Spinal cord (tissue), 9 donors: ENCODE measurements at regions not wholly inside any gene's neighbourhood (a gene's known extent, or its start where the extent isn't known, plus 50 kb on each side); places are given as distances from the start of the nearest gene placed in this dataset.

Experiments
- DNase-seq, 6 donors: peaks; one replicate each; pipeline versions ENCODE4 v3.0.0 to v3.0.0-alpha.2; 2013 to 2015; ENCODE audit warnings: low spot score in 6 of 6, low read depth in 4 of 6
- H3K27ac ChIP-seq: one replicate; pipeline ENCODE4 v1.5.1; 2013; ENCODE audit warnings: low read depth, low read length, control low read depth
- H3K27me3 ChIP-seq: one replicate; pipeline ENCODE4 v1.6.1; 2013; ENCODE audit warnings: low read length; ENCODE audit not compliant: control insufficient read depth, insufficient read depth
- H3K36me3 ChIP-seq: one replicate; pipeline ENCODE4 v1.6.1; 2013; ENCODE audit warnings: low read length; ENCODE audit not compliant: control insufficient read depth, insufficient read depth
- H3K4me1 ChIP-seq: one replicate; pipeline ENCODE4 v1.6.1; 2013; ENCODE audit warnings: low read length; ENCODE audit not compliant: control insufficient read depth, insufficient read depth
- H3K4me3 ChIP-seq: one replicate; pipeline ENCODE4 v1.5.1; 2013; ENCODE audit warnings: low read depth, low read length, control low read depth
- H3K9me3 ChIP-seq: one replicate; pipeline ENCODE4 v1.6.1; 2013; ENCODE audit warnings: low read length; ENCODE audit not compliant: control insufficient read depth, insufficient read depth
- WGBS: methylation state at CpG from one replicate; pipeline ENCODE4 v1.1.5; 2013; ENCODE audit warnings: missing lambda C conversion rate; ENCODE audit not compliant: insufficient coverage; 5-methylcytosine and 5-hydroxymethylcytosine counted together
- donor health status: healthy.

GRCh38 chr13:29977476-29978120 is 127.2 kb upstream of the UBL3 start:
- Histone ChIP-seq H3K4me3 (no peak overlapping the region), H3K27me3 (no peaks in the 10 kb centered on the region), H3K36me3 (no peaks in the 10 kb centered on the region), H3K4me1 (no peaks in the 10 kb centered on the region), H3K9me3 (no peaks in the 10 kb centered on the region), H3K27ac (no peak overlapping the region)
- no peak for DNase-seq
- WGBS = 100% methylated on average over 1 of the region's 6 CpGs

GRCh38 chr13:29976535-29976934 is 126.1 kb upstream of the UBL3 start:
- Histone ChIP-seq H3K36me3 (no peaks in the 10 kb centered on the region), H3K27ac (no peak overlapping the region), H3K4me1 (no peaks in the 10 kb centered on the region), H3K9me3 (no peaks in the 10 kb centered on the region), H3K27me3 (no peaks in the 10 kb centered on the region), H3K4me3 (no peak overlapping the region)
- 78% methylated on average over 2 of the region's 5 CpGs for WGBS
- DNase-seq = no peak

GRCh38 chr13:29975283-29975682 is 124.9 kb upstream of the UBL3 start:
- Histone ChIP-seq H3K36me3 (no peaks in the 10 kb centered on the region), H3K27ac (no peak overlapping the region), H3K4me1 (no peaks in the 10 kb centered on the region), H3K4me3 (no peak overlapping the region), H3K27me3 (no peaks in the 10 kb centered on the region), H3K9me3 (no peaks in the 10 kb centered on the region)
- no CpG with 5 or more reads among the region's 1 CpG for WGBS
- DNase-seq = no peak

DNA sequence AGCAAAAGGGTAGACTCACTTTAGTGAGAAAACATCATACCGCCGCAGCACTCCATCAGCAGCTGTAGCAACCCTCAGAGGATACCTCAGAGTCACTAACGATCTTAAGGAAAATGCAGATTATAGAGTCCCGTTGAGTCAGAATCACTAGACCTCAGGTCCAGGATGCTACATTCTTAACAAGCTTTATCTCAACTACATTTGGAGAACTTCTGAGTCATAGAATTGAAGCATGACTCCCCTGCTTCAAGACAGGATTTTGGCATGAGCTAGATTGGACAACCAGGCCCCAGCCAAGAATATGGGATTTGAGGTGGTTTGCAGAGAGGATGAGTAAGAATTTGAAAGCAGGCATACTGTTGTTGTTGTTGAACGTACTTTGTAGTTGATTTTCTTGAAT is 118.9 kb upstream of the UBL3 start:
- DNase-seq = no peak
- Histone ChIP-seq H3K4me1 (no peaks in the 10 kb centered on the region), H3K36me3 (no peaks in the 10 kb centered on the region), H3K27ac (no peak overlapping the region), H3K4me3 (no peak overlapping the region), H3K9me3 (no peaks in the 10 kb centered on the region), H3K27me3 (no peaks in the 10 kb centered on the region)
- 100% methylated on average over 4 of the region's 5 CpGs for WGBS

DNA sequence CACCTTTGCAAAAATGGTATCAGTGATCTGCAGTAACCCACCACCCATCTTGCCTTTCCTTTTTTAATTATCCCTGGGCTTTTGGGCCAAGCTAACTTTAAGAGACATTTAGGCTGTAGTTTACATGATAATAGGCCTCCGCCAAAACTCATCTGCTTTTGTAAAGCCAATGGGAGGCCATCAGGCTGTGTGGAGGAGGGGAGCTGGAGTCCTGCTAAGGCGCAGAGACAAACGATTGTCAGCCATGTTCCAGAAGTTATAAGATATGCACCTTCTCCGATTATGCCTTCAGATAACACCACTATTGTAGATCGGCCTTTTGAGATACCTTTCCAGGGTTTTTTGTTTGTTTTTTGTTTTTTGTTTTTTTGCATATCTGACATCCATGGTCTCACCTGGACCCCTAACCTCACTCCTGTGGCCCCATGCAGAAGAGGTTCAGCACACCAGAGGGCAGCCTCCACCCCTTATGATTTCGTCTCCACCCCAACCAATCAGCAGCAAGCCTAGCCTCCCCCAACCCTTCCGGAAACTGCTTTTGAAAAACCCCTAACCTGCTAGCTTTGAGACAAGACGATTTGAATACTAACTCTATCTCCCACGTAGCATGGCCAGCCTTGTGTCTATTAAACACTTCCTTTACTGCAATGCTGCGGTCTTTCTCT is 113.9 kb upstream of the UBL3 start:
- no peak for DNase-seq
- Histone ChIP-seq H3K27ac (no peak overlapping the region), H3K4me3 (no peak overlapping the region), H3K9me3 (no peaks in the 10 kb centered on the region), H3K36me3 (no peaks in the 10 kb centered on the region), H3K27me3 (no peaks in the 10 kb centered on the region), H3K4me1 (peaks cover 8% of the 10 kb centered on the region)
- 92% methylated on average over 5 of the region's 10 CpGs for WGBS

DNA sequence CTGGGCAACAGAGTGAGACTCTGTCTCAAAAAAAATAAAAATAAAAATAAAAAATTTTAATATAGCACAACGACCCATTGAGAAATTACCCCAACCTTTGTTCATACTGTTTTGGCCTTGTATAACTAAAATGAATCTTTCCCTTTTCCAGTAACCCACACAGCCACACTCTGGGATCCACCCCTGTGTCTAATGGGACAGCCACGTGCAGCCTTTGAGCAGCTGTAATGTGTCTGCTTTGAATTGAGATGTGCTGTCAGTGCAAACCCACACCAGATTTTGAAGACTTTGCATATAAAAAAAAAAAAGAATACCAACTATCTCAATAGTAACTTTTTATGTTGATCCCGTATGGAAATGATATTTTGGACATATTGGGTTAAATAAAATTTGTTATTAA is 112.7 kb upstream of the UBL3 start:
- no CpG with 5 or more reads among the region's 3 CpGs for WGBS

DNA sequence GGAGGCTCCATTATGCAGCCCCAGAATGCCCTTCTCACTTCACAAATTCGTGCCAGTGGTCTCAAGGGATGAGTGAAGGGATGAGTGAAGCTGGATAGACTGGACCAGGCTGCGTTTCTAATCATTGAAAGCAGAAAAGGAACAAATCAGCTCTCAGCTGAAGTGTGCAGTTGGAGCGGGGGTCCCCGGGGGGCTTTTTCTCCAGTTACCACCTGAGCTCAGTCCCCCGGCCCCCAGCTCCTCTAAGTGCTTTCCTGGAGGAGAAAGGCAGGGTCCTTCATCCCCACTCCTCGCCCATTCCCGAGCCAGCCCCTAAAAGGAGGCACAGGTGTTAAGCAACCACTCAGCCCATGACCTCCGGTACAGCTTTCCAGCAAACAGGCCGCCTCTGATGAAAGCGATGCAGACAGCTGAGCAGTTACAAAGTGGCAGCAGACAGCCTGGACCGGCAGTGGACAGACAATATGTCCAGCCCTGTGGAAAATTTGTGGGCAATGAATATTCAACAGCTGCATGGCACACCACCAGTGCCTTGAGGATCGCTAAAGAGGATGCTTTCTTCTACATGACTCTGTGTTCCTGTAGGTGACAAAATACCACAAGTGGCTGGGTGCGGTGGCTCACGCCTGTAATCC is 110.7 kb upstream of the UBL3 start:
- no peaks in the 10 kb centered on the region for H3K9me3 ChIP-seq
- H3K27ac ChIP-seq = no peak overlapping the region
- H3K36me3 ChIP-seq = no peaks in the 10 kb centered on the region
- H3K4me3 ChIP-seq = no peak overlapping the region
- peaks cover 18% of the 10 kb centered on the region for H3K4me1 ChIP-seq
- H3K27me3 ChIP-seq = no peaks in the 10 kb centered on the region
- peak in 2 of 6 donors; percentile 49 to 51 for DNase-seq
- 43% methylated on average over 9 of the region's 14 CpGs for WGBS

More for the DNA sequence above, 112.7 kb upstream of the UBL3 start:
- Histone ChIP-seq H3K4me3 (no peak overlapping the region), H3K27me3 (no peaks in the 10 kb centered on the region), H3K27ac (no peak overlapping the region), H3K36me3 (no peaks in the 10 kb centered on the region), H3K9me3 (no peaks in the 10 kb centered on the region), H3K4me1 (peaks cover 11% of the 10 kb centered on the region)
- DNase-seq = no peak

DNA sequence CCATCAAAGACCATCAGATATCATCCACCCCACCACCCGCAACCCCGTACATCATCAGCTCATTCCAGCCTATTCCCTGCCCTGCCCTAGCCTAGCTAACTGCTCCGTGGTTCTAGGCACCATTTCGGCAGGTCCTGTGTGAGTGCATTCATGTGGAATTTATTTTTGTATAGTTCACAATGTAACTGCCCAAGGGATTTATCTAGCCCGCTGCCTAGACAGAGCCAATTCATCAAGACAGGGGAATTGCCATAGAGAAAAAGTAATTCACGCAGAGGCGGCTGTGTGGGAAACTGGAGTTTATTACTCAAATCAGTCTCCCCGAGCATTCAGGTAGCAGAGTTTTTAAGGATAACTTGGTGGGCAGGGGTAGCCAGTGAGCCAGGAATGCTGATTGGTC is 109.2 kb upstream of the UBL3 start:
- Histone ChIP-seq H3K27me3 (no peaks in the 10 kb centered on the region), H3K36me3 (no peaks in the 10 kb centered on the region), H3K9me3 (no peaks in the 10 kb centered on the region), H3K4me3 (no peak overlapping the region), H3K27ac (no peak overlapping the region), H3K4me1 (peaks cover 18% of the 10 kb centered on the region)
- peak in 1 of 6 donors; percentile 73 for DNase-seq
- WGBS = 53% methylated on average over 5 of the region's 8 CpGs

DNA sequence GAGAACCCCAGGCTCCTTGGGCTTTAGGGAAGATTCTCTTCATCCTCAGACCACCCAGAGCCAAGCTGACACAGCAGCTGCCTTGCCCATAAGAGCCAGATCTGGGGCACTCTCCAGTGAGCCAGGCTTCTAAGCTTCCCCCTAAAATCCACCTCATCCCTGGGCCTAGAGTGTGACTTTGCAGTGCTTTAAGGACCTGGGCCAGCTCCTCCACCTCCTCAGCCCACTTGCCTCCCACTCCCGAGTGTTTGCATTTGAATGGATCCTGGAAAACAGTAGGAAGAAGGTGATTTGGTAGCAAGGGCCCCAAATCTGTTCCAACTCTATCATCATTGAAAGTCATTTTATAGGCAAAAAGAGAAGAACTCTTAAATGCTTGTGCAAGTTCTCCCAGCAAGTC is 108.7 kb upstream of the UBL3 start:
- Histone ChIP-seq H3K4me3 (no peak overlapping the region), H3K4me1 (peaks cover 18% of the 10 kb centered on the region), H3K27me3 (no peaks in the 10 kb centered on the region), H3K27ac (no peak overlapping the region), H3K9me3 (no peaks in the 10 kb centered on the region), H3K36me3 (no peaks in the 10 kb centered on the region)
- no peak for DNase-seq
- WGBS = no CpG with 5 or more reads among the region's 1 CpG

DNA sequence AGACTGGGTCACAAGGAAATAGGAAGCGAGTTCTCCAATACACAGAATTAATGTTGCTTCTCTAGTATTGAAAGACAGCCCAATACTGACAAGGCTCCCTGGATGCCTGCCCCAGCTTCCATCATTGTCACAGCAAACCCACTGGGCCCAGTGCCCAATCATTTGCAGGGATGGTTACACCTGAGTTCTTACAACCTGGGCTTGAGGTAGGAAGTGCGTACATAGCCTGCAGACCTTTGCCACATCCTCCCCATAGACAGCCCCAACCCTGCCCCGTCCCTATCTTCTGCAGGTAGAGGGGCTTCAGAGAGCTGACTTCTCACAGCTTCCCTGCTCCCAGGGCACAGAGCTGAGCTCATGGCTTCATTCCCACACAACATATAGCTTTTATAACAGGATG is 108.1 kb upstream of the UBL3 start:
- no peak overlapping the region for H3K27ac ChIP-seq
- WGBS = 83% methylated on average over 1 of the region's 3 CpGs
- H3K27me3 ChIP-seq = no peaks in the 10 kb centered on the region
- no peak overlapping the region for H3K4me3 ChIP-seq
- H3K36me3 ChIP-seq = no peaks in the 10 kb centered on the region
- H3K9me3 ChIP-seq = no peaks in the 10 kb centered on the region
- no peak for DNase-seq
- peaks cover 18% of the 10 kb centered on the region for H3K4me1 ChIP-seq
